ENCODE measurements at regions not wholly inside any gene's neighbourhood (a gene's known extent, or its start where the extent isn't known, plus 50 kb on each side); places are given as distances from the start of the nearest gene placed in this dataset.

- H3K27me3 Mint-ChIP-seq (ENCODE audit: insufficient read depth, unreplicated experiment) = no peaks in the 10 kb centered on the region
- H3K36me3 Mint-ChIP-seq (ENCODE audit: insufficient read depth, unreplicated experiment) = no peaks in the 10 kb centered on the region
- no TSS peak for BruUV-seq (replicated peaks)
- no peaks in the 10 kb centered on the region for H3K9me3 Mint-ChIP-seq (ENCODE audit: unreplicated experiment)
- no peak for DNase-seq (ENCODE audit: unreplicated experiment)
- intact Hi-C loops (cut with micrococcal nuclease) = no loop called here
- H3K27ac Mint-ChIP-seq (ENCODE audit: low read depth, unreplicated experiment) = no peak overlapping the region
- H3K4me3 Mint-ChIP-seq (ENCODE audit: unreplicated experiment) = no peak overlapping the region
- TF ChIP-seq CTCF (IDR thresholded peaks at IDR 0.05; ENCODE audit: unreplicated experiment) = no peak
- H3K4me1 Mint-ChIP-seq (ENCODE audit: insufficient read depth, unreplicated experiment) = no peaks in the 10 kb centered on the region
- ChIA-PET CTCF (interaction anchor here (1.1 kb wide), 1 partner anchor 15 kb away, joined by 3 read pairs; no protein-coding TSS in a partner anchor), POLR2A (interaction anchor here (0.7 kb wide), 2 partner anchors 21 to 146 kb away, joined by 3 read pairs; no protein-coding TSS in a partner anchor)
Measured at GRCh38 chr9:81833563-81834345, 94.5 kb upstream of the SPATA31D4 start.

- Mint-ChIP-seq H3K4me1 (ENCODE audit: insufficient read depth, unreplicated experiment) (peaks cover 4% of the 10 kb centered on the region), H3K4me3 (ENCODE audit: unreplicated experiment) (no peak overlapping the region), H3K27me3 (ENCODE audit: insufficient read depth, unreplicated experiment) (no peaks in the 10 kb centered on the region), H3K9me3 (ENCODE audit: unreplicated experiment) (no peaks in the 10 kb centered on the region), H3K27ac (ENCODE audit: low read depth, unreplicated experiment) (no peak overlapping the region), H3K36me3 (ENCODE audit: insufficient read depth, unreplicated experiment) (peaks cover 9% of the 10 kb centered on the region)
- ChIA-PET CTCF (interaction anchor here (0.5 to 2.4 kb wide), 6 partner anchors 13 to 340 kb away, joined by 3 to 6 read pairs (median 3); no protein-coding TSS in a partner anchor), POLR2A (interaction anchor here (1.7 to 2.1 kb wide), 2 partner anchors 16 to 152 kb away, joined by 8 to 13 read pairs; partner anchors contain the start of gene TLE1)
- no peak for TF ChIP-seq CTCF (IDR thresholded peaks at IDR 0.05; ENCODE audit: unreplicated experiment)
- no peak for DNase-seq (ENCODE audit: unreplicated experiment)
- intact Hi-C loops (cut with micrococcal nuclease) = loop anchor here (5.0 kb wide), 1 partner anchor 1186 kb away; no protein-coding TSS in a partner anchor
- BruUV-seq (replicated peaks) = no TSS peak
Measured at GRCh38 chr9:81841333-81841732, 86.9 kb upstream of the SPATA31D4 start.

GRCh38 chr9:81844131-81844567, 84.1 kb upstream of the SPATA31D4 start:
- Mint-ChIP-seq H3K4me3 (ENCODE audit: unreplicated experiment) (no peak overlapping the region), H3K36me3 (ENCODE audit: insufficient read depth, unreplicated experiment) (peaks cover 9% of the 10 kb centered on the region), H3K9me3 (ENCODE audit: unreplicated experiment) (no peaks in the 10 kb centered on the region), H3K27me3 (ENCODE audit: insufficient read depth, unreplicated experiment) (no peaks in the 10 kb centered on the region), H3K27ac (ENCODE audit: low read depth, unreplicated experiment) (no peak overlapping the region), H3K4me1 (ENCODE audit: insufficient read depth, unreplicated experiment) (peaks cover 4% of the 10 kb centered on the region)
- intact Hi-C loops (cut with micrococcal nuclease) = loop anchor here (5.0 kb wide), 1 partner anchor 1183 kb away; no protein-coding TSS in a partner anchor
- ChIA-PET POLR2A (interaction anchor here (0.6 to 1.4 kb wide), 3 partner anchors 10 to 157 kb away, joined by 3 read pairs; no protein-coding TSS in a partner anchor), CTCF (interaction anchor here (1.8 kb wide), 1 partner anchor 321 kb away, joined by 6 read pairs; no protein-coding TSS in a partner anchor)
- no peak for TF ChIP-seq CTCF (IDR thresholded peaks at IDR 0.05; ENCODE audit: unreplicated experiment)
- no peak for DNase-seq (ENCODE audit: unreplicated experiment)
- no TSS peak for BruUV-seq (replicated peaks)

GRCh38 chr9:81847181-81847915, 80.9 kb upstream of the SPATA31D4 start:
- no peaks in the 10 kb centered on the region for H3K9me3 Mint-ChIP-seq (ENCODE audit: unreplicated experiment)
- no peak overlapping the region for H3K4me3 Mint-ChIP-seq (ENCODE audit: unreplicated experiment)
- intact Hi-C loops (cut with micrococcal nuclease) = no loop called here
- BruUV-seq (replicated peaks) = no TSS peak
- peaks cover 7% of the 10 kb centered on the region for H3K36me3 Mint-ChIP-seq (ENCODE audit: insufficient read depth, unreplicated experiment)
- TF ChIP-seq CTCF (IDR thresholded peaks at IDR 0.05; ENCODE audit: unreplicated experiment) = no peak
- DNase-seq (ENCODE audit: unreplicated experiment) = no peak
- POLR2A ChIA-PET = interaction anchor here (0.6 to 1.8 kb wide), 3 partner anchors 60 to 161 kb away, joined by 3 to 8 read pairs (median 3); partner anchors contain the start of gene TLE1
- CTCF ChIA-PET = interaction anchor here (0.6 to 3.4 kb wide), 17 partner anchors 11 to 1561 kb away, joined by 3 to 19 read pairs (median 3); no protein-coding TSS in a partner anchor
- no peak overlapping the region for H3K27ac Mint-ChIP-seq (ENCODE audit: low read depth, unreplicated experiment)
- H3K27me3 Mint-ChIP-seq (ENCODE audit: insufficient read depth, unreplicated experiment) = no peaks in the 10 kb centered on the region
- H3K4me1 Mint-ChIP-seq (ENCODE audit: insufficient read depth, unreplicated experiment) = peaks cover 4% of the 10 kb centered on the region

Data from MCF 10A (cell line).